GM19238 (cell line): ENCODE measurements at regions not wholly inside any gene's neighbourhood (a gene's known extent, or its start where the extent isn't known, plus 50 kb on each side); places are given as distances from the start of the nearest gene placed in this dataset.

ENCODE experiments used
- DNase-seq: peaks from one replicate; pipeline ENCODE4 v3.0.0; 2011; ENCODE audit warnings: low spot score; ENCODE audit not compliant: insufficient read length

DNA sequence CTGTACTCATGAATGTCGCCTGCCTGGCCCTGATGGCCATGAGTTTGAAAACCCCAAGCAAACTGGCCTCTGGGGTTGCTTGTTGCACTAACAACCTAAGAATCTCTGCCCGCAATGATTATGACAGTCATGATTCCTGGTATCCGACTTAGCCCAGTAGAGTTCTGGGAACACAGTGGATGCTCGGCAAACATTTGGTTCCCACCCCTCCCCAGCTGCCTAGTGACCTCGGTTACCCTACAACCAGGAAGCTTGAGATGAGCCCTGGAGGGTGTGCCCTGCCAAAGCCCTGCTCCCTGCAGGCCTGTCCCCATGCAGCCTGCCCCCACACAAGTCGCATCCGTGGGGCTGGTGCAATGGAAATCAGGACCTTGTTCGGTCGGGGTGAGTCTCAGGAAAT, 76.0 kb upstream of the ZBTB40 start:
- DNase-seq: no peak

DNA sequence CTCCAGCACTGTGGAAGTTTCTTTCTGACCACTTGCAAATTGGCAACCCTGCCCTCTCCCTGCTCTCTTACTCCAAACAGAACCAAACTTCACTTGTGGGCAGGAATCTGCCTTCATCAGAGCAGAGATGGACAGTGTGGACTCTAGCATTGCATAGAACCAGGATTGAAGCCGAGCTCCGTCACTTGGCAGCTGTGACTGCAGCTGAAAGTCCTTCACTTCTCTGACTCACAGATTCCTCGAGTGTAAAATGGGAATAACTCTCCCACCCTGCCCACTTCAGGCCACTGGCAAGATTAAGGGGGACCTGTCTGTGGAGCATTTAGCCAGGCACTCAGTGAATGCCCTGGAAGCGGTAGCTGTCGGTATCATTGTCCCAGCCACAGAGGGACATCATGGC, 75.7 kb upstream of the ZBTB40 start:
- DNase-seq: no peak

DNA sequence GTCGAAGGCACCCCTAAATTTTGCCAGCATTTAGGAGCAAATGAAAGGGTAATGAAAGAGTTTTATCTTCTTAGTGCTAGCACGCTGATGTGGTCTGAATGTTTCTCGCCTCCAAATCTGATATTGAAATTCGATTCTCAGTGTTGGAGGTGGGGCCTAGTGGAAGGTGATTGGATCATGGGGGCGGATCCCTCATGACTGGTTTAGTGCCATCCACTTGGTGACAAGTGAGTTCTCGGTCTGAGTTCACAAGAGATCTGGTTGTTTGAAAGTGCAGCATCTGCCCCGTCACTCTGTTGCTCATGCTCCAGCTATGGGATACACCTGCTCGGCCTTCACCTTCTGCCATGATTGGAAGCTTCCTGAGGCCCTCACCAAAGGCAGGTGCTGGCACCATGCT, 75.1 kb upstream of the ZBTB40 start:
- DNase-seq: no peak

DNA sequence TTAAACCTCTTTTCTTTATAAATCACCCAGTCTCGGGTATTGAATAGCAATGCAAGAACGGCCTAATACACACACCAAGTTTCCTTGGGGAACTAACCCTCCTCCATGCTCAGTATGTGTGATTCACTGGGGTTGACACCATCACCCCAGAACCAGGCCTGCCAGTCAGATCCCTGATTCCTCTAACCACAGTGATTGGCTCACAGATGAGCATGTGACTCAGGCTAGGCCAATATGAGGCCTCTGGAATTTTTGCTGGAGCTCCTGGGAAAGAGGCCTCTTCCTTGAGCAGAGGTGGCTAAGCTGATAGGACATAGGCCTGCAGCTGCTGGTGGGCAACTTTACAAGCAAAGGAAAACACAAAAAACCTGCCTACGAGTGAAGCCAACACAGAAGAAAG, 74.7 kb upstream of the ZBTB40 start:
- no peak for DNase-seq

DNA sequence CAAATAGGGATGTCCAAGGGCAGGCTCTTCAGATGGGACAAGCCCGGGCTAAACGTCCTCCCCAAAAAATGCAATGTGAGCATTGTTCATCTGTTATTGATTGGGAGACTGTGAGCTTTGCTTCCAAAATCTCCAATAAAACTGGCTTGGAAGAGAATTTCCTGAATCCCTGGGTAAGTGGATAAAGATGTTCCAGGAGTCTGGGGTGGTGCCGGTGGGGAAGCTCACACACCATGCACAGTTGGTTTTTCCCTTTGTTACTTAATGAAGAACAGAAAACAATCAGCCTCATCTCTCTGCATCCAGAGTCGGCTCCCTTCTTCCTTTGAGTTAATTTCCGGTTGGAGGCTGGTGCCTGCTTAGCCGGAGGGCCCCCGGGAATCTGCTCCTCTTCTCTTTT, 72.1 kb upstream of the ZBTB40 start:
- no peak for DNase-seq

DNA sequence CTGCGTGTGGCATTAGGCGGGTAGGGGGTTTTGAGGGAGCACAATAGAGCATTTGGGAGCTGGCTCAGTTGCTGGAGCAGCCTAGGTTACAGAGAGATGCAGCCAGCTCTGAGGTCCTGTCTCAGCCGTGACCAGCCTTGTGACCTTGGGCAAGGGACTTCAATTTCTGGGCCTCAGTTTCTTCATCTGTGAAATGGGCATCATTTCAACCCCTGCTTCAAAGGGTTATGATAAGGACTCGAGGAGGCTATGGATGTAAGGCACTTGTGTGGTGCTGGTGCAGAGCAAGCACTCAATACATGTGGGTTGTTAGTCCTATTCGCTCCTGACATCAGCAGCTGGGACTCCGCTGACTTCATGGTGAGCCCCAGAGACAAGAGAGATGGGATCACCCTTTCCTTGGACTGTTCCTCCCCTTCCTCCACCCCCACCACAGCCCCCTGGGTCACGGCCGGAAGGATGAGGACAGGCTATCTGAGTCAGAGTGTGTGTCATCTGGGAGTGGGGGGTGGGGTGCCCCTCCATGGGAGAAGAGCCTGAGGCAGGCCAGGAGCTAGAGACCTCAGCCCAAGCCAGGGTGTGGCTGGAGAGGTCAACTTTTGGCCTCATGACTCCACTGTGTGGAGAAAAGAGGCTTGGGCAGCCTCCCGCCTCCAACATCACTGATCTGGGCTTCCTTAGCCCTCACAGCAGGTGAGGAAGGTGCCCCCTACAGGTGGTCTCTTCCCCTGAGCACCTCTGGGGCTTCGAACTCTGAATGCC, 71.4 kb upstream of the ZBTB40 start:
- DNase-seq: no peak

DNA sequence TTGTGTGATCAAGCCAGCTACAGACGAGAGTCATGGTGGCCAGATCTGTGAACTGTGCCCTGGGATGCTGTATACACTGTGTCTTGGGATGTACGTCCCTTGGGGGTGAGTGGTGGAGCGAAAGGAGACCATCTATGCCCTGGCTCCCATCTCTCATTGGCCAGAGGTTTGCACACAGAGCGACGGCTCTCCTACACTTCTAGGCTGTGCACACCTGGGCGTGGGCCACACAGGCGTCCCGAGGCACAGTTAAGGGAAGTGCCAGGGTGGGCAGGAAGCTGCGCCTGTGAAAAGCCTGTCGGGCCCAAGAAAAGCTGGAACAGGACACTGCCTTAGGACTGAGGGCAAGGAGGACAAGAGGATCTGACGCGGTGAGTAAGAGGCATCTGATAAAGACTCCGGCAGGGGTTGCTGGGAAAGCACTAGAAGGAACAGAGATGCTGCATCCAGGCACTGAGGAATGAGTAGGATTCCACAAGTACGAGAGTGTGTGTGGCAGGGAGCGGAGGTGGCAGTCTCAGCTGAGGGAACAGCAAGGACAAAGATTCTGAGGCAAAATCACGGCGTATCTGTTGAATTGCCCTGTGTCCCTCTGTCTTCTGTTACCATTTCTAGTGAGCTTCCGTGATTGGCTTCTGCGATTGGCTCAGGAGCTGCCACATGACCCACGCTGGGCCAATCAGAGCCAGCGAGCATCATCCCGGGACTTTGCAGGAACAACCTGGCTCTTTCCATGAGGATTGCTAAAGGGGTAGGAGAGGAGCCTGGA, 67.9 kb upstream of the ZBTB40 start:
- DNase-seq: no peak

DNA sequence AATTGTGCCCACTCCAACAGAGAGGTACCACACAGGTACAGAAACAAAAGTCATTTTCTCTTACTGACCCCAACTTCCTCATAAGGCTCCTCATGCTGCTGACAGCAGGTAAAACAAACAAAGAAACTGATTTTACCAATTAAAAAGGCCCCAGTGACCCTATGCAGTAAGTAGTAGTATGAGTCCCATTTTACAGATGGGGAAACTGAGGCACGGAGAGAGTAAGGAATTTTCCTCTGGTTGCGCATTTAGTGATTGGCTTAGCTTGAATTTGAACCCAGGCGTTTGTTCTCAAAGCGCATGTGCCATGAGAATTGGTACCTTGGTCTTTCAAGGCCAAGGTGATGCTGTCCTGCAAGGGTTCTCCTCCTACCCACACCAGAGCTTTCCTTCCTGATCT, 66.1 kb upstream of the ZBTB40 start:
- DNase-seq: no peak

DNA sequence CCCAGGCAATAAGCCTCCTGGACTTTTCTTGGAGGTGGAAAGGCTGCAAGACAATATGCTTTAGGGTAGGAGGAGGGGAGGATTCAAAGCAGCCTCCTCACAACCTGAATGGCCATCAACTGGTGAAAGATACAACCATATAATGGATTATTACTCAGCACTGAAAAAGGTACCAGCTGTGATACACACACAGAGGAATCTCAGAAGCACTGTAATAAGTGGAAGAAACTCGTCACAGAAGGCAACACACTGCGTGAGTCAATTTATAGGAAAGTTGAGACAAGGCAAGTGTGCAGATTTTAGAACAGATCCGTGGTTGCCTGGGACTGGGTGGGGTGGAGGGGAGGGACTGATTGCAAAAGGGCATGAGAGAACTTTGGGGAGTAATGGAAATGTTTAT, 64.9 kb upstream of the ZBTB40 start:
- no peak for DNase-seq

DNA sequence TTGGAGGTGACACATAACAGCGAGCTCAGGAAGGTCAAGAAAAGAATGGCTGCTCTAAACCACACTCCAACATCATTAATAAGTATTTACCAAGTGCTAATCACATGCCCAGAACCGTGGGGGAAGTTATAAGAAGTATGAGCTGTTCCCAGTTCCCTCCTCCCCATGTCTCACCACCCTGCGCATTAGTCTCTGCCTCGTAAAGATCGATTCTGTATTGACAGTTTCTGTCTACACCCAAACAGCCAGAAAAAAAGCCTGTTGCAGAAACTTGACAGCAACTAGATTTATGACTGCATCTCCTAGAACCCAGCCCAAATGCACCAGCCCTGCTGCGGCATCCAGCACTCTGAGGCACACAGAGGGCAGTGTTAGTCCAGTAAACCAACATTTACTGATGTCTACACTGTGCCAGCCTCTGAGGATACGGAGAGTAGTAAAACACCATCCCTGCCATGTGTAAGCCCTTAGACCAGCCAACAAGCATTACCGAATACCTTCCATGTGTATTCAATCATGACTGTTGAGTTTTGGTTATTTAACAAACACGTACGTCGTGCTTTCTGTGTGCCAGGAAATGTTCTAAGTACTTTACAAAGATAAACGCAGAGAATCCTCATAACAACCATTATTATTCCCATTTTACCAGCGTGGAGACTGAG, 63.6 kb upstream of the ZBTB40 start:
- no peak for DNase-seq

DNA sequence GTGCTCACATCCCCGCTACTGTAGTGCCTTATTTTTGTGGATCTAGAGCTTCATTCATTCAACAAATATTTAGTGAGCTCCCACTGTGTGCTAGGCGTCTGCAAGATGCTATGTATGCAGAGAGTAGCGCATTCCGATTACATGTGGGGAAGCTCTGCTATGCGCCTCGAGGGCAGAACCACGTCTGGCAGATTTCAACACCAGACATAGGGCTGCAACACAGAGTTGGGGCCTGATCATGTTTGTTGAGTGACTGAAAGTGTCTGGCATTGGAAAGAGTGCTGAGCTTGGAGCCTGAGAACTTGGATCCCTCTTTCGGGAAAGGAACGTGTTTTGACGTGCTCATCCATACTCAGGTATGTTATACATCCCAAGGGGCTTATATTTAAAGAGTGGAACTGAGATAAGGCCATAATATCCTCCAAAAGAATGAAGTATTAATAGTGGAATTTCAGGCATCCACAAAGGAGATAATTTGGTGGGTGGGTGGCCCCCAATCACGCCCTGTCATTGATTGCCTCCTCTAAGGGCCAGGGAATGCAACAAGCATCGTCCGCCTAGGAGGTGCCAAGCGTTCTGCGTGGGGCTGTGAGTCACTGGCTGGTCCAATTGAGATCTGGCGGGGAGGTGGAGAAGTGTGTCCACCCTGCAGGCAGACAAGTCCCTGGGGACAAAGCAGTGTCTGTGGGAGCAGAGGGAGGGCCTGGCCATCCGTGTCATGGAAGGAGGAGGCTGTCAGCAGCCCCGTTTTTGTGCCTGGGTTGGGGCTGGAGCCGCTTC, 62.8 kb upstream of the ZBTB40 start:
- DNase-seq: no peak

DNA sequence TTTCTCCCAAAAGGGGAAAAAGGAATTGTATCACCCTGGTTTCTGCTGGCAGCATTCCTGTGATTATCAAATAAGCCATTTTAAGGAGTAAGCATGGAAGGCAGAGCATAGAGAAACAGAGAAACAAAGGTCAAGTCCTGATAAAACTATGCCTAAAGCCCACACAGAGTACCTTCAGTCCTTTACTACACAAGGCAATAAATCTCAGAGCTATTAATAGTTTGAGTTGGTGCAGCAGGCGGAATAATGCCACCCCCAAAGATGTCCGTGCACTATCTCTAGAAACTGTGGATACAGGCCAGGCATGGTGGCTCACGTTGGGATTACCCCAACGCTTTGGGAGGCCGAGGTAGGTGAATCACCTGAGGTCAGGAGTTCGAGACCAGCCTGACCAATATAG, 58.1 kb upstream of the ZBTB40 start:
- DNase-seq: no peak

DNA sequence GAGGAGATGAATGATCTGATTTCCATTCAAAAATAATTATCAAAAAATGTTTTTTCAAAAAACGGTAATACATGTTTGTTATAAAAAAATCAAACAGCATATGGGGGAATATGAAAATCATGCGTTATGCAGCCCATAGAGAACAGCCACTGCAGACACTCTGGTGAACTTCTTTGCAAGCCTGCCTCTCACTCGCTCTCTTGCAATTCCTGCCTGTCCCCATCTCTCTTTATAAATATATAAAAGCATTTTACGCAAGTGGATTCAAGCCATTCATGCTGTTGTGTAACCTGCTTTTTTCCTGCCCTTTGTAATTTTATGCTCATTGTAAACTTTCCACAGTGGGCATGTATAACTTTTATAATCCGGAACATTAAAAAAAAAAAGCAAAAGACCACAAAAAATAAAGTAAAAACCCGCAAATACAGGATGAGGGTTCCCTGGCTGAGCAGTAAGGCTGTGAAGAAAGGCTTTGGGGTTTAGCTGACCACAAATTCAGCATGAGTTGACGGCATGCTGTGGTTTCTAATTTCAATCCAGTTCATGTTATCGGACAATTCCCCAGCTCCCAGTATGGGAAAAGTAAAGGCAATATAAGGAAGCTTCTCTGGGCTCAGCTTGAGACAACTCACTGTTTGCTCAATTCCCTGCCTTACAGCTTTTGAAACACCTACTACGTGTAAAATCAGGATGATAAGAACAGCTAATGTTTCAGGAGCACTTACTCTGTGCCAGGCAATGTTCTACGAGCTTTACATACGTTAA, 52.8 kb upstream of the ZBTB40 start:
- DNase-seq: no peak

DNA sequence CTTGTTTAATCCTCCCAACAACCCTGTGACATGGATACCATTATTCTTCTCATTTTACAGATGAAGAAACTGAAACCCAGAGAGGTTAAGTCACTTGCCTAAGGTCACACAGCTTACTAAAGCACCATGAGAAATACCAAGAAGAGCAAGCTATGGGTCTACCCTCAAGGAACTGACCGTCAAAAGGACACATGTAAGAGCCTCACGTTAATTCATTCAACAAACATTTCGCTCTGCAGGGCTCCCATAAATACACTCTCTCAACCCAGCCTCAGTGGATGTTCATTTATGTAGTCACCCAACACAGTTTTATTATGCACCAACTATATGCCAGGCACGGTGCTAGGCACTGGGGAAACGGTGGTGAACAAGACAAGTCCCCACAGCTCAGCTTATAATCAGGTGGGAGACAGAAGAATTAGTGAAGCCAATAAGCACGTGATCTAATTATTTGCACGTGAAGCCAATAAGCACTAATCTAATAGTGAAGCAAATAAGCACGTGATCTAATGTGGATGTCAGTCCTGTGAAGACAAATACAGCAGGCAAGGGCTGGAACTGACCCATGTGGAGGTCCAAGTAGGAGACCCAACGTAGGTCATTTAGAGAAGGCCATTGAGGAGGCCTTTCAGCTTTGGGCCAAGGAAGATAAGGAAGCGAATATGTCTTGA, 52.1 kb upstream of the ZBTB40 start:
- no peak for DNase-seq
